ENCODE measurements at regions not wholly inside any gene's neighbourhood (a gene's known extent, or its start where the extent isn't known, plus 50 kb on each side); places are given as distances from the start of the nearest gene placed in this dataset.

GRCh38 chr18:45168866-45169600 lies 446.2 kb upstream of the SLC14A2 start:
- peaks cover 46% of the 10 kb centered on the region for H3K4me1 Mint-ChIP-seq
- peaks cover 0 to 1% of the 10 kb centered on the region in 2 donors for H3K36me3 Mint-ChIP-seq
- TF ChIP-seq CTCF (IDR thresholded peaks at IDR 0.05) = no peak
- Histone ChIP-seq H3K36me3 (replicated peaks in 1 of 2; ENCODE audit: control insufficient read depth in 1 of 2, insufficient read depth in 2 of 2, low read length in 2 of 2) (no peaks in the 10 kb centered on the region), H3K4me1 (ENCODE audit: control insufficient read depth in 1 of 2, insufficient read depth in 2 of 2, low read length in 2 of 2) (peaks cover 36 to 40% of the 10 kb centered on the region in 2 donors), H3K79me2 (ENCODE audit: insufficient read depth, low read length) (no peaks in the 10 kb centered on the region), H3K4me2 (replicated peaks; ENCODE audit: extremely low read depth, low read length, poor library complexity, severe bottlenecking) (no peak overlapping the region), H3K27ac (ENCODE audit: low read depth in 1 of 2, low read length in 2 of 2) (peak overlapping the region in 1 of 2 donors; percentile 37), H3K9ac (ENCODE audit: insufficient read depth, low read length, poor library complexity, severe bottlenecking) (no peak overlapping the region), H4K20me1 (ENCODE audit: insufficient read depth, low read length) (no peaks in the 10 kb centered on the region), H3K4me3 (replicated peaks in 1 of 3; ENCODE audit: low read depth in 2 of 3, low read length in 3 of 3) (no peak overlapping the region), H3K9me3 (replicated peaks in 1 of 2; ENCODE audit: control insufficient read depth in 1 of 2, insufficient read depth in 1 of 2, low read length in 2 of 2) (no peaks in the 10 kb centered on the region), H2AFZ (ENCODE audit: insufficient read depth, low read depth, low read length, poor library complexity, severe bottlenecking) (no peak overlapping the region), H3K27me3 (ENCODE audit: control insufficient read depth in 2 of 2, insufficient read depth in 2 of 2, low read length in 2 of 2) (no peaks in the 10 kb centered on the region)
- 93% methylated on average over 2 of the region's 2 CpGs for WGBS (ENCODE audit: insufficient coverage)
- peaks cover 0 to 5% (median 0%) of the 10 kb centered on the region in 7 donors for H3K9me3 Mint-ChIP-seq
- DNase-seq = peak in 2 of 3 donors; percentile 14 to 51
- no peaks in the 10 kb centered on the region for H3K27me3 Mint-ChIP-seq (ENCODE audit: low read depth in 3 of 3)
- H3K4me3 Mint-ChIP-seq = no peak overlapping the region
- peak overlapping the region in 6 of 7 donors; percentile 22 to 67 (median 42) for H3K27ac Mint-ChIP-seq
- intact Hi-C loops (cut with micrococcal nuclease) = loop anchor here (10.0 kb wide), 1 partner anchor 64 kb away; no protein-coding TSS in a partner anchor

GRCh38 chr18:45169610-45170009 lies 445.7 kb upstream of the SLC14A2 start:
- Histone ChIP-seq H3K36me3 (replicated peaks in 1 of 2; ENCODE audit: control insufficient read depth in 1 of 2, insufficient read depth in 2 of 2, low read length in 2 of 2) (no peaks in the 10 kb centered on the region), H4K20me1 (ENCODE audit: insufficient read depth, low read length) (no peaks in the 10 kb centered on the region), H3K27ac (ENCODE audit: low read depth in 1 of 2, low read length in 2 of 2) (peak overlapping the region in 1 of 2 donors; percentile 37), H3K4me3 (replicated peaks in 1 of 3; ENCODE audit: low read depth in 2 of 3, low read length in 3 of 3) (no peak overlapping the region), H3K9ac (ENCODE audit: insufficient read depth, low read length, poor library complexity, severe bottlenecking) (no peak overlapping the region), H3K4me2 (replicated peaks; ENCODE audit: extremely low read depth, low read length, poor library complexity, severe bottlenecking) (no peak overlapping the region), H3K79me2 (ENCODE audit: insufficient read depth, low read length) (no peaks in the 10 kb centered on the region), H3K4me1 (ENCODE audit: control insufficient read depth in 1 of 2, insufficient read depth in 2 of 2, low read length in 2 of 2) (peaks cover 31 to 36% of the 10 kb centered on the region in 2 donors), H2AFZ (ENCODE audit: insufficient read depth, low read depth, low read length, poor library complexity, severe bottlenecking) (no peak overlapping the region), H3K9me3 (replicated peaks in 1 of 2; ENCODE audit: control insufficient read depth in 1 of 2, insufficient read depth in 1 of 2, low read length in 2 of 2) (no peaks in the 10 kb centered on the region), H3K27me3 (ENCODE audit: control insufficient read depth in 2 of 2, insufficient read depth in 2 of 2, low read length in 2 of 2) (no peaks in the 10 kb centered on the region)
- Mint-ChIP-seq H3K36me3 (peaks cover 0 to 1% of the 10 kb centered on the region in 2 donors), H3K4me3 (no peak overlapping the region), H3K4me1 (peaks cover 41% of the 10 kb centered on the region), H3K27ac (peak overlapping the region in 6 of 7 donors; percentile 22 to 67 (median 42)), H3K27me3 (ENCODE audit: low read depth in 3 of 3) (no peaks in the 10 kb centered on the region), H3K9me3 (peaks cover 0 to 5% (median 0%) of the 10 kb centered on the region in 7 donors)
- intact Hi-C loops (cut with micrococcal nuclease) = loop anchor here (10.0 kb wide), 1 partner anchor 65 kb away; no protein-coding TSS in a partner anchor
- no peak for TF ChIP-seq CTCF (IDR thresholded peaks at IDR 0.05)
- DNase-seq = peak; percentile 54 to 81 (median 80)
